ENCODE measurements at regions not wholly inside any gene's neighbourhood (a gene's known extent, or its start where the extent isn't known, plus 50 kb on each side); places are given as distances from the start of the nearest gene placed in this dataset.

GRCh38 chr18:39854291-39854690 lies 2100.7 kb upstream of the PIK3C3 start:
- Histone ChIP-seq H4K5ac (ENCODE audit: insufficient read length, low read depth, low read length) (no peak overlapping the region), H3K4me1 (replicated peaks in 1 of 4; ENCODE audit: control insufficient read depth in 3 of 4, insufficient read depth in 4 of 4, low read length in 3 of 4) (no peaks in the 10 kb centered on the region; a peak in 1 of 7 replicates), H3K27me3 (replicated peaks in 1 of 4; ENCODE audit: control insufficient read depth in 3 of 4, extremely low read depth in 1 of 4, insufficient read depth in 3 of 4, low read length in 3 of 4) (no peaks in the 10 kb centered on the region), H3K9me3 (ENCODE audit: insufficient read depth in 2 of 2, low read depth in 1 of 2, low read length in 1 of 2) (no peaks in the 10 kb centered on the region), H3K4me3 (ENCODE audit: extremely low read depth in 1 of 4, insufficient read depth in 2 of 4, low read depth in 3 of 4, low read length in 4 of 4) (no peak overlapping the region), H4K8ac (ENCODE audit: extremely low read depth, insufficient read depth, low read length) (no peak overlapping the region), H3K23ac (ENCODE audit: insufficient read length) (no peak overlapping the region), H2AFZ (ENCODE audit: low read length) (no peak overlapping the region), H2BK5ac (ENCODE audit: low read depth, low read length) (no peak overlapping the region), H3K79me1 (ENCODE audit: low read depth, low read length) (no peaks in the 10 kb centered on the region), H3K79me2 (ENCODE audit: control insufficient read depth in 1 of 2, insufficient read depth in 2 of 2, low read length in 2 of 2) (no peaks in the 10 kb centered on the region), H3K23me2 (ENCODE audit: low read depth, low read length) (no peaks in the 10 kb centered on the region; the same call in 1 of the 2 replicates), H3K56ac (replicated peaks; ENCODE audit: insufficient read length, low read depth, low read length) (no peak overlapping the region), H4K91ac (replicated peaks; ENCODE audit: insufficient read length, low read length) (no peak overlapping the region), H4K20me1 (replicated peaks in 1 of 2; ENCODE audit: control insufficient read depth in 1 of 2, insufficient read depth in 2 of 2, low read length in 2 of 2) (no peaks in the 10 kb centered on the region), H3K4me2 (ENCODE audit: insufficient read depth in 1 of 2, low read depth in 2 of 2, low read length in 2 of 2) (no peak overlapping the region), H2BK15ac (ENCODE audit: low read length) (no peak overlapping the region), H3K9ac (replicated peaks in 1 of 4; ENCODE audit: extremely low read depth in 1 of 4, low read depth in 3 of 4, low read length in 3 of 4) (no peak overlapping the region), H2BK120ac (replicated peaks; ENCODE audit: low read depth, low read length) (no peak overlapping the region), H3K18ac (ENCODE audit: extremely low read depth, low read length) (no peak overlapping the region), H3K14ac (ENCODE audit: insufficient read length) (no peak overlapping the region), H3K4ac (replicated peaks; ENCODE audit: insufficient read length, low read depth, low read length) (no peak overlapping the region), H2AK5ac (ENCODE audit: low read depth, low read length) (no peak overlapping the region), H3K27ac (ENCODE audit: low read depth, low read length) (no peak overlapping the region), H3K36me3 (ENCODE audit: control insufficient read depth in 2 of 4, insufficient read depth in 4 of 4, low read length in 3 of 4) (no peaks in the 10 kb centered on the region), H2BK12ac (ENCODE audit: low read depth, low read length) (no peak overlapping the region), H2BK20ac (ENCODE audit: low read length) (no peak overlapping the region)
- WGBS, 2 experiments (ENCODE audit: extremely low coverage in 1 of 2, insufficient coverage in 1 of 2, insufficient read length in 1 of 2, insufficient replicate concordance in 2 of 2, low coverage in 1 of 2, low lambda C conversion rate in 2 of 2, missing lambda C conversion rate in 1 of 2) = 83% methylated on average over 3 of the region's 3 CpGs; no CpG with 5 or more reads in 1 of the 2 experiments
- ChIA-PET POLR2A (ENCODE audit: partially characterized antibody) (no interaction called here), CTCF (ENCODE audit: partially characterized antibody) (no interaction called here)
- TF ChIP-seq SIRT6 (IDR thresholded peaks at IDR 0.05; ENCODE audit: low read length) (no peak), POLR2AphosphoS5 (IDR thresholded peaks at IDR 0.05; ENCODE audit: low read depth, low read length) (no peak), EP300 (IDR thresholded peaks at IDR 0.05; ENCODE audit: borderline replicate concordance in 1 of 2, low read depth in 2 of 2, low read length in 2 of 2) (no peak), BRCA1 (IDR thresholded peaks at IDR 0.05; ENCODE audit: low read depth, low read length) (no peak), KDM5A (IDR thresholded peaks at IDR 0.05; ENCODE audit: low read length) (no peak), HDAC2 (IDR thresholded peaks at IDR 0.05; ENCODE audit: borderline replicate concordance in 1 of 2, low read depth in 2 of 2, low read length in 2 of 2) (no peak), RNF2 (IDR thresholded peaks at IDR 0.05; ENCODE audit: borderline replicate concordance, low read depth, low read length, missing control alignments, poor library complexity, severe bottlenecking) (no peak), NRF1 (IDR thresholded peaks at IDR 0.05; ENCODE audit: low read depth, low read length) (no peak), FOSL1 (IDR thresholded peaks at IDR 0.05; ENCODE audit: insufficient read depth, low read depth, low read length) (no peak), BACH1 (IDR thresholded peaks at IDR 0.05; ENCODE audit: low read length) (no peak), SIX5 (IDR thresholded peaks at IDR 0.05; ENCODE audit: low read depth, low read length) (no peak), KDM1A (IDR thresholded peaks at IDR 0.05; ENCODE audit: borderline replicate concordance, low read length) (no peak), JUN (IDR thresholded peaks at IDR 0.05; ENCODE audit: low read depth, low read length) (no peak), PHF8 (conservative IDR thresholded peaks at IDR 0.05; ENCODE audit: low read depth, low read length) (no peak)
- FAIRE-seq = no peak
- DNase-seq (ENCODE audit: low read depth in 1 of 2, low spot score in 2 of 2) = no peak

Data from H1 (cell line).